SK-N-SH treated with all-trans-retinoic acid at 6 μM for 48 hours (cell line): ENCODE measurements at regions not wholly inside any gene's neighbourhood (a gene's known extent, or its start where the extent isn't known, plus 50 kb on each side); places are given as distances from the start of the nearest gene placed in this dataset.

Experiments used
- ATAC-seq: fragments of 200-7000 bp; cut with Tn5 transposase; 3 replicates; pipeline ENCODE4 v1.9.1; 2020; ENCODE audit warnings: mild to moderate bottlenecking, moderate library complexity
- ARNTL ChIP-seq: fragments of 450-650 bp; formaldehyde crosslinking; IDR thresholded peaks from 2 replicates; pipeline ENCODE4 v1.5.0; 2020; ENCODE audit warnings: low read depth, mild to moderate bottlenecking, moderate library complexity, borderline replicate concordance
- BACH2 ChIP-seq: fragments of 250-450 bp; sonication (Bioruptor Pico); IDR thresholded peaks from 2 replicates; pipeline ENCODE4 v1.9.0; 2021; ENCODE audit warnings: mild to moderate bottlenecking, borderline replicate concordance
- CSDC2 ChIP-seq: fragments of 250-450 bp; sonication (Bioruptor Pico); IDR thresholded peaks from 2 replicates; pipeline ENCODE4 v1.5.0; 2020; ENCODE audit warnings: mild to moderate bottlenecking, moderate library complexity
- ESRRG ChIP-seq: fragments of 250-450 bp; sonication (Bioruptor Pico); IDR thresholded peaks from 2 replicates; pipeline ENCODE4 v1.6.1; 2021; ENCODE audit warnings: mild to moderate bottlenecking
- GLIS3 ChIP-seq: fragments of 250-450 bp; sonication (Bioruptor Pico); IDR thresholded peaks from 2 replicates; pipeline ENCODE4 v1.5.0; 2020; ENCODE audit warnings: mild to moderate bottlenecking, moderate library complexity
- ISL1 ChIP-seq: fragments of 250-450 bp; sonication (Bioruptor Pico); IDR thresholded peaks from 2 replicates; pipeline ENCODE4 v2.1.2; 2022; ENCODE audit warnings: mild to moderate bottlenecking, moderate library complexity
- OSR1 ChIP-seq: fragments of 250-450 bp; sonication (Bioruptor Pico); IDR thresholded peaks from 2 replicates; pipeline ENCODE4 v1.8.0; 2022; ENCODE audit warnings: moderate library complexity, mild to moderate bottlenecking, inconsistent platforms
- PPARA ChIP-seq: fragments of 250-450 bp; sonication (Bioruptor Pico); IDR thresholded peaks from 2 replicates; pipeline ENCODE4 v1.5.0; 2020; ENCODE audit warnings: mild to moderate bottlenecking, borderline replicate concordance
- RARB ChIP-seq: fragments of 250-450 bp; sonication (Bioruptor Pico); IDR thresholded peaks from 2 replicates; pipeline ENCODE4 v1.8.0; 2021; ENCODE audit warnings: mild to moderate bottlenecking, moderate library complexity
- SNAI2 ChIP-seq: fragments of 250-450 bp; sonication (Bioruptor Pico); IDR thresholded peaks from 2 replicates; pipeline ENCODE4 v1.5.0; 2020; ENCODE audit warnings: mild to moderate bottlenecking, moderate library complexity
- TCF4 ChIP-seq: fragments of 250-450 bp; sonication (Bioruptor Pico); IDR thresholded peaks from 2 replicates; pipeline ENCODE4 v1.8.0; 2021; ENCODE audit warnings: mild to moderate bottlenecking, moderate library complexity, borderline replicate concordance
- TOX ChIP-seq: fragments of 250-450 bp; sonication (Bioruptor Pico); IDR thresholded peaks from 2 replicates; pipeline ENCODE4 v1.8.0; 2021; ENCODE audit warnings: mild to moderate bottlenecking, moderate library complexity, borderline replicate concordance
- ZC3H10 ChIP-seq: fragments of 250-450 bp; sonication (Bioruptor Pico); IDR thresholded peaks from 2 replicates; pipeline ENCODE4 v1.5.1; 2021; ENCODE audit warnings: mild to moderate bottlenecking, moderate library complexity
- ZFP3 ChIP-seq: fragments of 250-450 bp; sonication (Bioruptor Pico); IDR thresholded peaks from 2 replicates; pipeline ENCODE4 v1.5.0; 2020; ENCODE audit warnings: mild to moderate bottlenecking, moderate library complexity
- ZFP30 ChIP-seq: fragments of 450-650 bp; formaldehyde crosslinking; IDR thresholded peaks from 2 replicates; pipeline ENCODE4 v1.5.0; 2022; ENCODE audit warnings: mild to moderate bottlenecking, moderate library complexity
- ZNF565 ChIP-seq: fragments of 450-650 bp; formaldehyde crosslinking; conservative IDR thresholded peaks from 2 replicates; pipeline ENCODE4 v1.5.0; 2020; ENCODE audit warnings: low read depth, mild to moderate bottlenecking, moderate library complexity
- ZNF70 ChIP-seq: fragments of 450-650 bp; formaldehyde crosslinking; IDR thresholded peaks from 2 replicates; pipeline ENCODE4 v1.5.0; 2020; ENCODE audit warnings: mild to moderate bottlenecking, moderate library complexity
- TF ChIP-seq, protein P1 (sequence below): fragments of 250-450 bp; sonication (Bioruptor Pico); IDR thresholded peaks from 2 replicates; pipeline ENCODE4 v1.8.0; 2021; ENCODE audit warnings: low read depth, mild to moderate bottlenecking, moderate library complexity, borderline replicate concordance
- TF ChIP-seq, protein P2 (sequence below): fragments of 250-450 bp; sonication (Bioruptor Pico); IDR thresholded peaks from 2 replicates; pipeline ENCODE4 v1.5.1; 2021; ENCODE audit warnings: mild to moderate bottlenecking, moderate library complexity
- TF ChIP-seq, protein P3 (sequence below): fragments of 250-450 bp; sonication (Bioruptor Pico); IDR thresholded peaks from 2 replicates; pipeline ENCODE4 v1.8.0; 2020; ENCODE audit warnings: mild to moderate bottlenecking, moderate library complexity, borderline replicate concordance
- TF ChIP-seq, protein P4 (sequence below): fragments of 250-450 bp; sonication (Bioruptor Pico); IDR thresholded peaks from 2 replicates; pipeline ENCODE4 v1.5.1; 2020; ENCODE audit warnings: low read depth, mild to moderate bottlenecking, moderate library complexity
- TF ChIP-seq, protein P5 (sequence below): fragments of 250-450 bp; sonication (Bioruptor Pico); IDR thresholded peaks from 2 replicates; pipeline ENCODE4 v1.5.0; 2020; ENCODE audit warnings: mild to moderate bottlenecking, moderate library complexity

DNA sequence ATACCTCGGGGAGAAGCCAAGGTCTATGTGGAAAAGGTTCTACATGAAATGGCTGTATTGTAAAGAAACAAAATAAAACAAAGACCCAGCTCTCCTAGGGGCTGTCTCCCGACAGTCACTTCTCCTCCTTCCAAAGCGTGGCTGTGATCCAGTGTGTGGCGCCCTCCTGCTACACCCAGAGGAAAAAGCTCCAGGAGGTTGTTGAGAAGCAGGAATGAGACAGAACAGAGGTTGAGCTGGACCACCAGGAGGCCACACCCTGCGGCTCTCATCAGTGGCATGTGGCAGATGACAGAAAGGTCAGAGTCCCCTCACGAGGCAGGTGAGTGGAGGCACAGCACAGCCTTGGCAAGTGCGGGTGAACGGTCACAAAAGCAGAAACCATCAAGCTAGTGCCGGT, 236.0 kb downstream of the TBXT start:
- no peak for ATAC-seq
- TF ChIP-seq ZFP30 (CRISPR knock-in tag) (no peak), ZFP3 (CRISPR knock-in tag) (no peak), TCF4 (CRISPR knock-in tag) (no peak), ARNTL (CRISPR knock-in tag) (no peak), BACH2 (CRISPR knock-in tag) (no peak), CSDC2 (CRISPR knock-in tag) (no peak), ZC3H10 (no peak), PPARA (CRISPR knock-in tag) (no peak), OSR1 (CRISPR knock-in tag) (no peak), ISL1 (CRISPR knock-in tag) (no peak), RARB (CRISPR knock-in tag) (no peak), SNAI2 (CRISPR knock-in tag) (no peak), ESRRG (CRISPR knock-in tag) (no peak), TOX (no peak), GLIS3 (CRISPR knock-in tag) (no peak), ZNF565 (no peak)
- TF ChIP-seq, protein P1, sequence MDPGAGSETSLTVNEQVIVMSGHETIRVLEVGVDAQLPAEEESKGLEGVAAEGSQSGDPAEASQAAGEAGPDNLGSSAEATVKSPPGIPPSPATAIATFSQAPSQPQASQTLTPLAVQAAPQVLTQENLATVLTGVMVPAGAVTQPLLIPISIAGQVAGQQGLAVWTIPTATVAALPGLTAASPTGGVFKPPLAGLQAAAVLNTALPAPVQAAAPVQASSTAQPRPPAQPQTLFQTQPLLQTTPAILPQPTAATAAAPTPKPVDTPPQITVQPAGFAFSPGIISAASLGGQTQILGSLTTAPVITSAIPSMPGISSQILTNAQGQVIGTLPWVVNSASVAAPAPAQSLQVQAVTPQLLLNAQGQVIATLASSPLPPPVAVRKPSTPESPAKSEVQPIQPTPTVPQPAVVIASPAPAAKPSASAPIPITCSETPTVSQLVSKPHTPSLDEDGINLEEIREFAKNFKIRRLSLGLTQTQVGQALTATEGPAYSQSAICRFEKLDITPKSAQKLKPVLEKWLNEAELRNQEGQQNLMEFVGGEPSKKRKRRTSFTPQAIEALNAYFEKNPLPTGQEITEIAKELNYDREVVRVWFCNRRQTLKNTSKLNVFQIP (CRISPR knock-in tag): no peak
- TF ChIP-seq, protein P2, sequence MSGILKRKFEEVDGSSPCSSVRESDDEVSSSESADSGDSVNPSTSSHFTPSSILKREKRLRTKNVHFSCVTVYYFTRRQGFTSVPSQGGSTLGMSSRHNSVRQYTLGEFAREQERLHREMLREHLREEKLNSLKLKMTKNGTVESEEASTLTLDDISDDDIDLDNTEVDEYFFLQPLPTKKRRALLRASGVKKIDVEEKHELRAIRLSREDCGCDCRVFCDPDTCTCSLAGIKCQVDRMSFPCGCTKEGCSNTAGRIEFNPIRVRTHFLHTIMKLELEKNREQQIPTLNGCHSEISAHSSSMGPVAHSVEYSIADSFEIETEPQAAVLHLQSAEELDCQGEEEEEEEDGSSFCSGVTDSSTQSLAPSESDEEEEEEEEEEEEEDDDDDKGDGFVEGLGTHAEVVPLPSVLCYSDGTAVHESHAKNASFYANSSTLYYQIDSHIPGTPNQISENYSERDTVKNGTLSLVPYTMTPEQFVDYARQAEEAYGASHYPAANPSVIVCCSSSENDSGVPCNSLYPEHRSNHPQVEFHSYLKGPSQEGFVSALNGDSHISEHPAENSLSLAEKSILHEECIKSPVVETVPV (CRISPR knock-in tag): no peak
- TF ChIP-seq, protein P3, sequence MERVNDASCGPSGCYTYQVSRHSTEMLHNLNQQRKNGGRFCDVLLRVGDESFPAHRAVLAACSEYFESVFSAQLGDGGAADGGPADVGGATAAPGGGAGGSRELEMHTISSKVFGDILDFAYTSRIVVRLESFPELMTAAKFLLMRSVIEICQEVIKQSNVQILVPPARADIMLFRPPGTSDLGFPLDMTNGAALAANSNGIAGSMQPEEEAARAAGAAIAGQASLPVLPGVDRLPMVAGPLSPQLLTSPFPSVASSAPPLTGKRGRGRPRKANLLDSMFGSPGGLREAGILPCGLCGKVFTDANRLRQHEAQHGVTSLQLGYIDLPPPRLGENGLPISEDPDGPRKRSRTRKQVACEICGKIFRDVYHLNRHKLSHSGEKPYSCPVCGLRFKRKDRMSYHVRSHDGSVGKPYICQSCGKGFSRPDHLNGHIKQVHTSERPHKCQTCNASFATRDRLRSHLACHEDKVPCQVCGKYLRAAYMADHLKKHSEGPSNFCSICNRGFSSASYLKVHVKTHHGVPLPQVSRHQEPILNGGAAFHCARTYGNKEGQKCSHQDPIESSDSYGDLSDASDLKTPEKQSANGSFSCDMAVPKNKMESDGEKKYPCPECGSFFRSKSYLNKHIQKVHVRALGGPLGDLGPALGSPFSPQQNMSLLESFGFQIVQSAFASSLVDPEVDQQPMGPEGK (CRISPR knock-in tag): no peak
- TF ChIP-seq, protein P4, sequence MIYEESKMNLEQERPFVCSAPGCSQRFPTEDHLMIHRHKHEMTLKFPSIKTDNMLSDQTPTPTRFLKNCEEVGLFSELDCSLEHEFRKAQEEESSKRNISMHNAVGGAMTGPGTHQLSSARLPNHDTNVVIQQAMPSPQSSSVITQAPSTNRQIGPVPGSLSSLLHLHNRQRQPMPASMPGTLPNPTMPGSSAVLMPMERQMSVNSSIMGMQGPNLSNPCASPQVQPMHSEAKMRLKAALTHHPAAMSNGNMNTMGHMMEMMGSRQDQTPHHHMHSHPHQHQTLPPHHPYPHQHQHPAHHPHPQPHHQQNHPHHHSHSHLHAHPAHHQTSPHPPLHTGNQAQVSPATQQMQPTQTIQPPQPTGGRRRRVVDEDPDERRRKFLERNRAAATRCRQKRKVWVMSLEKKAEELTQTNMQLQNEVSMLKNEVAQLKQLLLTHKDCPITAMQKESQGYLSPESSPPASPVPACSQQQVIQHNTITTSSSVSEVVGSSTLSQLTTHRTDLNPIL (CRISPR knock-in tag): no peak

DNA sequence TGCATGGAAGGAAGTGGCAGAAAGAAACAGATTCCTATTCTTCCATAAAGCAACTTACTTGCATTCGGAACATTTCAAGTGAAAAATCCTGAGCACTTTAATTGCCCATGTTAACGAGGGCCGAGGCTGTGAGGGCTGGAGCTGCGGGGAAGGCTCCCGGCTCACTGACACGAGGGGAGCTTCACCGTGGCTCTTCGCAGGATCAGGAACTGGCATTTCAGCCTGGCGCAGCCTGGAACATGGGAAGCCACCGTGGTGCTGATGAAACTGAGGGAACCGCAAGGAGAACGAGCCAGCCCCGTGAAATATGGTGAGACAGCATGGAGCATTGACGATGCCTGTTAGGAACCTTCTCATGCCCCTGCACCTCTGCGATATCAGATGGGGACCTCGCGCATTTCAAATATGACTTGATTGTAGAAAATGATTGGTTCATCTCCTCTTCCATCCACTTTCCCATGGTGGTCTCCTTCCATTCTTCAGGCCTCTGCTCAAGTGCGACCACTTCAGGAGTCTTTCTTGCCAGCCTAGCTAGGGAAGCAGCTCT, 236.9 kb downstream of the TBXT start:
- ATAC-seq: no peak
- TF ChIP-seq, protein P5, sequence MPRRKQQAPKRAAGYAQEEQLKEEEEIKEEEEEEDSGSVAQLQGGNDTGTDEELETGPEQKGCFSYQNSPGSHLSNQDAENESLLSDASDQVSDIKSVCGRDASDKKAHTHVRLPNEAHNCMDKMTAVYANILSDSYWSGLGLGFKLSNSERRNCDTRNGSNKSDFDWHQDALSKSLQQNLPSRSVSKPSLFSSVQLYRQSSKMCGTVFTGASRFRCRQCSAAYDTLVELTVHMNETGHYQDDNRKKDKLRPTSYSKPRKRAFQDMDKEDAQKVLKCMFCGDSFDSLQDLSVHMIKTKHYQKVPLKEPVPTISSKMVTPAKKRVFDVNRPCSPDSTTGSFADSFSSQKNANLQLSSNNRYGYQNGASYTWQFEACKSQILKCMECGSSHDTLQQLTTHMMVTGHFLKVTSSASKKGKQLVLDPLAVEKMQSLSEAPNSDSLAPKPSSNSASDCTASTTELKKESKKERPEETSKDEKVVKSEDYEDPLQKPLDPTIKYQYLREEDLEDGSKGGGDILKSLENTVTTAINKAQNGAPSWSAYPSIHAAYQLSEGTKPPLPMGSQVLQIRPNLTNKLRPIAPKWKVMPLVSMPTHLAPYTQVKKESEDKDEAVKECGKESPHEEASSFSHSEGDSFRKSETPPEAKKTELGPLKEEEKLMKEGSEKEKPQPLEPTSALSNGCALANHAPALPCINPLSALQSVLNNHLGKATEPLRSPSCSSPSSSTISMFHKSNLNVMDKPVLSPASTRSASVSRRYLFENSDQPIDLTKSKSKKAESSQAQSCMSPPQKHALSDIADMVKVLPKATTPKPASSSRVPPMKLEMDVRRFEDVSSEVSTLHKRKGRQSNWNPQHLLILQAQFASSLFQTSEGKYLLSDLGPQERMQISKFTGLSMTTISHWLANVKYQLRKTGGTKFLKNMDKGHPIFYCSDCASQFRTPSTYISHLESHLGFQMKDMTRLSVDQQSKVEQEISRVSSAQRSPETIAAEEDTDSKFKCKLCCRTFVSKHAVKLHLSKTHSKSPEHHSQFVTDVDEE (CRISPR knock-in tag): no peak
- TF ChIP-seq ZC3H10 (no peak), BACH2 (CRISPR knock-in tag) (no peak)
- TF ChIP-seq, all 23 proteins: peak for 0

DNA sequence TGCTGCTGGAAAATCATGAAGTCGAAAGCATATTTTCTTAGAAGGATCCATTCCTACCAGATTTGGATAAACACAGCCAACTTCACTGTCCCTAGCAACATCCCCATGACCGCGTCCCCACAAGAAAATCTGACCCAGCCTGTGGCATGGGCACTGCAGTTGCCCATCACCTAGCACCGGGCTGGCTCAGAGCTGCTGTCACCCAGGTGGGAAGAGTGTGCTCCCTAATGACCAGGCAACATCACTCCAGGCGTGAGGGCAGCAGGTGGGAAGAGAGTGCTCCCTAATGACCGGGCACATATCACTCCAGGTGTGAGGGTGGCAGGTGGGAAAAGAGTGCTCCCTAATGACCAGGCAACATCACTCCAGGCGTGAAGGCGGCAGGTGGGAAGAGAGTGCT, 238.0 kb downstream of the TBXT start:
- TF ChIP-seq ZNF70 (CRISPR knock-in tag): no peak
- no peak for TF ChIP-seq ZFP30 (CRISPR knock-in tag)
- no peak for TF ChIP-seq PPARA (CRISPR knock-in tag)
- TF ChIP-seq OSR1 (CRISPR knock-in tag): no peak
- TF ChIP-seq ARNTL (CRISPR knock-in tag): no peak
- no peak for TF ChIP-seq ZC3H10
- no peak for TF ChIP-seq SNAI2 (CRISPR knock-in tag)
- no peak for TF ChIP-seq ESRRG (CRISPR knock-in tag)
- ATAC-seq: no peak
